ENCODE measurements at regions not wholly inside any gene's neighbourhood (a gene's known extent, or its start where the extent isn't known, plus 50 kb on each side); places are given as distances from the start of the nearest gene placed in this dataset.

GRCh38 chr13:30142486-30143211 is 164.7 kb downstream of the KATNAL1 start:
- TF ChIP-seq CTCF (IDR thresholded peaks at IDR 0.05), result no peak
- TF ChIP-seq POLR2A (IDR thresholded peaks at IDR 0.05), result no peak
